Astrocyte (in vitro differentiated cells and primary cell): ENCODE measurements at regions not wholly inside any gene's neighbourhood (a gene's known extent, or its start where the extent isn't known, plus 50 kb on each side); places are given as distances from the start of the nearest gene placed in this dataset.

Experiments
- DNase-seq: peaks from one replicate; pipeline ENCODE4 v3.0.0-alpha.2; 2010; ENCODE audit warnings: low read depth
- FAIRE-seq: peaks from 2 replicates; lab custom pipeline; 2011; peaks lifted over from hg19 to GRCh38; lab: Jason Lieb, UNC
- H2AFZ ChIP-seq: 2 replicates; pipeline ENCODE4 v1.6.0; 2012; ENCODE audit warnings: low read depth, low read length, inconsistent platforms
- H3K27ac ChIP-seq: 2 replicates; pipeline ENCODE4 v1.5.1; 2011; ENCODE audit warnings: low read depth, low read length, inconsistent platforms
- H3K27me3 ChIP-seq: 2 replicates; pipeline ENCODE4 v1.6.0; 2011; ENCODE audit warnings: low read length, inconsistent platforms; ENCODE audit not compliant: insufficient read depth
- H3K36me3 ChIP-seq: 2 replicates; pipeline ENCODE4 v1.5.1; 2011; ENCODE audit warnings: low read length, inconsistent platforms; ENCODE audit not compliant: insufficient read depth
- H3K4me1 ChIP-seq: 2 replicates; pipeline ENCODE4 v1.5.1; 2011; ENCODE audit warnings: low read length, inconsistent platforms; ENCODE audit not compliant: insufficient read depth
- H3K4me2 ChIP-seq: 2 replicates; pipeline ENCODE4 v1.6.0; 2012; ENCODE audit warnings: low read length, inconsistent platforms
- H3K4me3 ChIP-seq: 2 replicates; pipeline ENCODE4 v1.5.1; 2011; ENCODE audit warnings: low read depth, mild to moderate bottlenecking, low read length, inconsistent platforms; ENCODE audit not compliant: insufficient read depth
- H3K79me2 ChIP-seq: 2 replicates; pipeline ENCODE4 v1.6.0; 2012; ENCODE audit warnings: mild to moderate bottlenecking, low read length, inconsistent platforms; ENCODE audit not compliant: insufficient read depth
- H3K9ac ChIP-seq: 2 replicates; pipeline ENCODE4 v1.6.0; 2012; ENCODE audit warnings: mild to moderate bottlenecking, low read length, inconsistent platforms
- H3K9me3 ChIP-seq: 2 replicates; pipeline ENCODE4 v1.5.1; 2012; ENCODE audit warnings: low read depth, mild to moderate bottlenecking, low read length, inconsistent platforms; ENCODE audit not compliant: insufficient read depth
- H4K20me1 ChIP-seq: 2 replicates; pipeline ENCODE4 v1.6.0; 2012; ENCODE audit warnings: low read length, inconsistent platforms; ENCODE audit not compliant: insufficient read depth
- H3K27ac Mint-ChIP-seq: one replicate; pipeline ENCODE4 v1.8.0; 2021; ENCODE audit warnings: mild to moderate bottlenecking, mixed read lengths; ENCODE audit not compliant: unreplicated experiment
- H3K27me3 Mint-ChIP-seq: one replicate; pipeline ENCODE4 v1.8.0; 2021; ENCODE audit warnings: low read depth, mixed read lengths; ENCODE audit not compliant: unreplicated experiment
- H3K36me3 Mint-ChIP-seq: one replicate; pipeline ENCODE4 v1.8.0; 2021; ENCODE audit warnings: low read depth, mixed read lengths; ENCODE audit not compliant: unreplicated experiment
- H3K4me1 Mint-ChIP-seq: one replicate; pipeline ENCODE4 v1.8.0; 2021; ENCODE audit warnings: low read depth, mixed read lengths; ENCODE audit not compliant: unreplicated experiment
- H3K4me3 Mint-ChIP-seq: one replicate; pipeline ENCODE4 v1.8.0; 2021; ENCODE audit warnings: mild to moderate bottlenecking, moderate library complexity, mixed read lengths; ENCODE audit not compliant: unreplicated experiment
- H3K9me3 Mint-ChIP-seq: one replicate; pipeline ENCODE4 v1.8.0; 2021; ENCODE audit warnings: mild to moderate bottlenecking, mixed read lengths; ENCODE audit not compliant: unreplicated experiment
- CTCF ChIP-seq: IDR thresholded peaks from 2 replicates; pipeline ENCODE4 v1.5.1; 2011; ENCODE audit warnings: low read depth, mild to moderate bottlenecking, inconsistent platforms, low read length, moderate library complexity; ENCODE audit not compliant: insufficient read depth
- EZH2 ChIP-seq: IDR thresholded peaks from 2 replicates; pipeline ENCODE4 v1.6.1; 2012; ENCODE audit warnings: mild to moderate bottlenecking, low read length, inconsistent platforms; ENCODE audit not compliant: insufficient read depth

GRCh38 chr1:81308191-81308590 lies 492.5 kb upstream of the ADGRL2 start:
- Mint-ChIP-seq H3K9me3 (no peaks in the 10 kb centered on the region), H3K4me3 (no peak overlapping the region), H3K27ac (no peak overlapping the region), H3K27me3 (no peaks in the 10 kb centered on the region), H3K4me1 (peaks cover 23% of the 10 kb centered on the region), H3K36me3 (no peaks in the 10 kb centered on the region)
- no peak for TF ChIP-seq EZH2
- no peak for TF ChIP-seq CTCF
- no peak overlapping the region for H3K27ac ChIP-seq
- H3K27me3 ChIP-seq = no peaks in the 10 kb centered on the region
- H3K9ac ChIP-seq = no peak overlapping the region
- H3K4me2 ChIP-seq = no peak overlapping the region
- no peak overlapping the region for H3K4me3 ChIP-seq
- no peak for DNase-seq
- H3K79me2 ChIP-seq = no peaks in the 10 kb centered on the region
- FAIRE-seq = no peak
- H3K9me3 ChIP-seq = no peaks in the 10 kb centered on the region
- no peaks in the 10 kb centered on the region for H4K20me1 ChIP-seq
- H3K36me3 ChIP-seq = no peaks in the 10 kb centered on the region
- no peaks in the 10 kb centered on the region for H3K4me1 ChIP-seq
- H2AFZ ChIP-seq = no peak overlapping the region

GRCh38 chr1:81307786-81308185 lies 492.9 kb upstream of the ADGRL2 start:
- Mint-ChIP-seq H3K36me3 (no peaks in the 10 kb centered on the region), H3K27me3 (no peaks in the 10 kb centered on the region), H3K9me3 (no peaks in the 10 kb centered on the region), H3K27ac (no peak overlapping the region), H3K4me1 (peaks cover 23% of the 10 kb centered on the region), H3K4me3 (no peak overlapping the region)
- FAIRE-seq (no peak), DNase-seq (no peak)
- no peak overlapping the region for H3K4me3 ChIP-seq
- no peak overlapping the region for H3K27ac ChIP-seq
- no peaks in the 10 kb centered on the region for H4K20me1 ChIP-seq
- H2AFZ ChIP-seq = no peak overlapping the region
- H3K79me2 ChIP-seq = no peaks in the 10 kb centered on the region
- no peaks in the 10 kb centered on the region for H3K36me3 ChIP-seq
- H3K9me3 ChIP-seq = no peaks in the 10 kb centered on the region
- H3K4me1 ChIP-seq = no peaks in the 10 kb centered on the region
- no peak overlapping the region for H3K4me2 ChIP-seq
- TF ChIP-seq CTCF = no peak
- no peak for TF ChIP-seq EZH2
- H3K9ac ChIP-seq = no peak overlapping the region
- no peaks in the 10 kb centered on the region for H3K27me3 ChIP-seq

GRCh38 chr1:81305997-81306452 lies 494.7 kb upstream of the ADGRL2 start:
- Histone ChIP-seq H3K36me3 (no peaks in the 10 kb centered on the region), H3K79me2 (no peaks in the 10 kb centered on the region), H3K9ac (peak overlapping the region; percentile 57), H3K4me3 (peak overlapping the region; percentile 70), H4K20me1 (no peaks in the 10 kb centered on the region), H3K27me3 (no peaks in the 10 kb centered on the region), H3K9me3 (no peaks in the 10 kb centered on the region), H3K4me2 (peak overlapping the region; percentile 90), H3K4me1 (no peaks in the 10 kb centered on the region), H2AFZ (peak overlapping the region; percentile 85), H3K27ac (no peak overlapping the region)
- Mint-ChIP-seq H3K9me3 (no peaks in the 10 kb centered on the region), H3K27ac (no peak overlapping the region), H3K36me3 (no peaks in the 10 kb centered on the region), H3K27me3 (no peaks in the 10 kb centered on the region), H3K4me1 (peaks cover 23% of the 10 kb centered on the region), H3K4me3 (no peak overlapping the region)
- TF ChIP-seq EZH2 (no peak), CTCF (peak; percentile 29)
- peak; percentile 75 for FAIRE-seq
- DNase-seq = peak; percentile 51
